Calu3 (cell line): ENCODE measurements at regions not wholly inside any gene's neighbourhood (a gene's known extent, or its start where the extent isn't known, plus 50 kb on each side); places are given as distances from the start of the nearest gene placed in this dataset.

Source experiments
- BruUV-seq: library from RNA; stranded (reverse); fragments of 400-500 nt; replicated peaks from 2 replicates; lab custom pipeline; 2021; lab: Mats Ljungman, UMichigan
- CTCF ChIA-PET: fragments of 300-600 bp; sonication (Branson Sonifier 250); formaldehyde crosslinking; loops from one replicate; lab custom pipeline; 2022; ENCODE audit warnings: antibody characterized with exemption; lab: Charles Lee
- DNase-seq: peaks from one replicate; pipeline ENCODE4 v3.0.0; 2022
- H3K27ac Mint-ChIP-seq: one replicate; pipeline ENCODE4 v1.8.0; 2022; ENCODE audit warnings: mixed read lengths; ENCODE audit not compliant: unreplicated experiment
- H3K27me3 Mint-ChIP-seq: one replicate; pipeline ENCODE4 v1.8.0; 2022; ENCODE audit warnings: mixed read lengths; ENCODE audit not compliant: unreplicated experiment
- H3K36me3 Mint-ChIP-seq: one replicate; pipeline ENCODE4 v1.8.0; 2022; ENCODE audit warnings: mild to moderate bottlenecking, moderate library complexity, mixed read lengths; ENCODE audit not compliant: insufficient read depth, unreplicated experiment
- H3K4me1 Mint-ChIP-seq: one replicate; pipeline ENCODE4 v1.8.0; 2022; ENCODE audit warnings: mild to moderate bottlenecking, low read depth, mixed read lengths; ENCODE audit not compliant: unreplicated experiment
- H3K4me3 Mint-ChIP-seq: one replicate; pipeline ENCODE4 v1.8.0; 2022; ENCODE audit warnings: mild to moderate bottlenecking, low read depth, moderate library complexity, mixed read lengths; ENCODE audit not compliant: unreplicated experiment
- H3K9me3 Mint-ChIP-seq: one replicate; pipeline ENCODE4 v1.8.0; 2022; ENCODE audit warnings: low read depth, mixed read lengths; ENCODE audit not compliant: unreplicated experiment
- intact Hi-C: fragments of 100-400 bp; cut with micrococcal nuclease; formaldehyde crosslinking; loops from one replicate; pipeline ENCODE4 v1.10.0; 2022; ENCODE audit not compliant: unreplicated experiment
- TF ChIP-seq, protein P1 (sequence below): fragments of 200-600 bp; IDR thresholded peaks from one replicate; pipeline ENCODE4 v1.8.0; 2022; ENCODE audit warnings: antibody characterized with exemption; ENCODE audit not compliant: unreplicated experiment

DNA sequence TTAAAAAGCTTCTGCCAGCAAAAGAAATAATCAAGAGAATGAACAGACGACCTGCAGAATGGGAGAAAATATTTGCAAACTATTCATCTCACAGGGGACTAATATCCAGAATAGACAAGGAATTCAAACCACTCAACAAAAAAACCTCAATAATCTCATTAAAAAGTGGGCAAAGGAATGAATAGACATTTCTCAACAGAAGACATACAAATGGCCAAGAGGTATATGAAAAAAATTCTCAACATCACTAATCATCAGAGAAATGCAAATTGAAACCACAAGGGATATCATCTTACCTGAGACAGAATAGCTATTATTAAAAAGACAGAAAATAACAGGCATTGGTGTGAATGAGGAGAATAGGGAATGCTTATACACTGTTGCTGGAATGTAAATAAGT is 270.0 kb downstream of the DACT1 start:
- no TSS peak for BruUV-seq
- Mint-ChIP-seq H3K9me3 (no peaks in the 10 kb centered on the region), H3K4me1 (no peaks in the 10 kb centered on the region), H3K27me3 (no peaks in the 10 kb centered on the region), H3K4me3 (no peak overlapping the region), H3K27ac (no peak overlapping the region), H3K36me3 (no peaks in the 10 kb centered on the region)
- TF ChIP-seq, protein P1, sequence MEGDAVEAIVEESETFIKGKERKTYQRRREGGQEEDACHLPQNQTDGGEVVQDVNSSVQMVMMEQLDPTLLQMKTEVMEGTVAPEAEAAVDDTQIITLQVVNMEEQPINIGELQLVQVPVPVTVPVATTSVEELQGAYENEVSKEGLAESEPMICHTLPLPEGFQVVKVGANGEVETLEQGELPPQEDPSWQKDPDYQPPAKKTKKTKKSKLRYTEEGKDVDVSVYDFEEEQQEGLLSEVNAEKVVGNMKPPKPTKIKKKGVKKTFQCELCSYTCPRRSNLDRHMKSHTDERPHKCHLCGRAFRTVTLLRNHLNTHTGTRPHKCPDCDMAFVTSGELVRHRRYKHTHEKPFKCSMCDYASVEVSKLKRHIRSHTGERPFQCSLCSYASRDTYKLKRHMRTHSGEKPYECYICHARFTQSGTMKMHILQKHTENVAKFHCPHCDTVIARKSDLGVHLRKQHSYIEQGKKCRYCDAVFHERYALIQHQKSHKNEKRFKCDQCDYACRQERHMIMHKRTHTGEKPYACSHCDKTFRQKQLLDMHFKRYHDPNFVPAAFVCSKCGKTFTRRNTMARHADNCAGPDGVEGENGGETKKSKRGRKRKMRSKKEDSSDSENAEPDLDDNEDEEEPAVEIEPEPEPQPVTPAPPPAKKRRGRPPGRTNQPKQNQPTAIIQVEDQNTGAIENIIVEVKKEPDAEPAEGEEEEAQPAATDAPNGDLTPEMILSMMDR, result no peak
- CTCF ChIA-PET, result no interaction called here
- DNase-seq, result no peak
- intact Hi-C loops, result no loop called here

DNA sequence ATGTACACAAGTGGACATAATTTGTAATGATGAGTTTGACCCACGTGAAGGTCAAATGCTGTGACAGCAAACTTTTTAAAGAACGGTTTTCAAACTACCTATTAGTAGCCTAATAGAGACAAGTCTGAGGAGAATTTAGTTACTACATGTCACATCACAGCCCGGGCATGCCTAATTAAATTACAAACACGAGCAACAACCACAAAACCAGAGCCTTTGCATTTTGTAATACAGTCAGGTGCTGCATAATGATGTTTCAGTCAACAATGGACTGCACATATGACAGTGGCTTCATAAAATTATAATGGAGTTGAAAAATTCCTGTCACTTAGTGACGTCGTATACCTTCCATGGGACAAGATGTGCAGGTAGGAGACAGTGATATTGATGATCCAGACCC is 274.5 kb downstream of the DACT1 start:
- intact Hi-C loops, result no loop called here
- H3K4me3 Mint-ChIP-seq, result no peak overlapping the region
- H3K9me3 Mint-ChIP-seq, result no peaks in the 10 kb centered on the region
- TF ChIP-seq, protein P1, result no peak
- CTCF ChIA-PET, result no interaction called here
- H3K36me3 Mint-ChIP-seq, result no peaks in the 10 kb centered on the region
- no peaks in the 10 kb centered on the region for H3K4me1 Mint-ChIP-seq
- H3K27me3 Mint-ChIP-seq, result no peaks in the 10 kb centered on the region
- no TSS peak for BruUV-seq
- no peak overlapping the region for H3K27ac Mint-ChIP-seq
- DNase-seq, result no peak

DNA sequence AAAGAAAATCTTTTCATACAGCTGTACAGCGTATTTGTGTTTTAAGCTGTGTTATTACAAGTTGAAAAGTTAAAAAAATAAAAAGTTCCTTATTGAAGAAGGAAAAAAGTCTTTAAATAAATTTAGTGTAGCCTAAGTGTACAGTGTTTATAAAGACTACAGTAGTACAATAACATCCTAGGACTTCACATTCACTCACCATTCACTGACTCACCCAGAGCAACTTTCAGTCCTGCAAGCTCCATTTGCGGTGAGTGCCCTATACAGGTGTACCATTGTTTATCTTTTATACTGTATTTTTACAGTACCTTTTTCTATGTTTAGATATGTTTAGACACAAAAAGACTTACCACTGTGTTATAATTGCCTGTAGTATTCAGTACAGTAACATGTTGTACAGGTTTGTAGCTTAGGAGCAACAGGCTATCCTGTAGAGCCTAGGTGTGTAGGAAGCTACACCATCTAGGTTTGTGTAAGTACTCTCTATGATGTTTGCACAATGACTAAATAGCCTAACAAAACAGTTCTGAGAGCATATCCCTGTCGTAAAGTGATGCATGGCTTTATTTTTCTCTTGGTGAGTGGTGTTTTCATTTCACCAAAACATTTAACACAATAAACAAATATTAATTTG is 275.2 kb downstream of the DACT1 start:
- Mint-ChIP-seq H3K27me3 (no peaks in the 10 kb centered on the region), H3K4me3 (no peak overlapping the region), H3K4me1 (no peaks in the 10 kb centered on the region), H3K27ac (no peak overlapping the region), H3K9me3 (no peaks in the 10 kb centered on the region), H3K36me3 (no peaks in the 10 kb centered on the region)
- no peak for DNase-seq
- no TSS peak for BruUV-seq
- CTCF ChIA-PET, result interaction anchor here (0.6 kb wide), 1 partner anchor 8 kb away, joined by 3 read pairs; no protein-coding TSS in a partner anchor
- intact Hi-C loops, result no loop called here
- TF ChIP-seq, protein P1, result no peak

DNA sequence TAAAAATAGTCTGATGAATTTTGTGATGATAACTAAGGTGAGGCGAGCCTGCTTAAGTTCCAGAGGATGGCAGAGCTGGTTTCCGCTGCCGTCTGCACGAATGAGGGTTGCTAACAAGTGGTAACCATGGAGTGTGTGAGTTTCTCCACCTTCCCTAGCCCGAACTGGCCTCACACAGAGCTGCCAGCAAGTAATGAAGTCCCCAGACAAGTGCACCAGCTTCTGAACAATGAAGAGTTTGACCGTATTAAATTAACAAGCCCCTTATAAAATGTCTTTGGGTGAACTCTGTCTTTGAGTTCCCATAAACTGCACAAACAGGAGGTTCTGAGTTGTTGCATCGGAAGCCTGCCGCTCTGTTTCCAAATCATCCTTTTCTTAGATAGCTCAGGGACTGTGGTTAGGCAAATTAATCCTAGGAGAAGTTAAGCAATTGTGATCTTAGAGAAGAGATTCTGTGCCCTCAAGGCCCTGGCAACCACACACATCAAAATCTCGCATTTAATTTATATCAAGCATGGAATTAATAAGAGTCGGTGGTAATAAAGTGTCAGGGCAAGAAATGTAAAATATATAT is 274.1 kb upstream of the DAAM1 start:
- Mint-ChIP-seq H3K36me3 (no peaks in the 10 kb centered on the region), H3K27me3 (no peaks in the 10 kb centered on the region), H3K9me3 (no peaks in the 10 kb centered on the region), H3K4me1 (no peaks in the 10 kb centered on the region), H3K27ac (no peak overlapping the region), H3K4me3 (no peak overlapping the region)
- TF ChIP-seq, protein P1, result no peak
- no TSS peak for BruUV-seq
- no peak for DNase-seq
- CTCF ChIA-PET, result no interaction called here
- intact Hi-C loops, result no loop called here
